Stimulated activated CD4-positive, alpha-beta T cell treated with anti-CD3 and anti-CD28 coated beads, Interleukin-4, amount 100 ng/mL, for 1 hour (primary cell): ENCODE measurements at regions not wholly inside any gene's neighbourhood (a gene's known extent, or its start where the extent isn't known, plus 50 kb on each side); places are given as distances from the start of the nearest gene placed in this dataset.

ENCODE experiments used
- DNase-seq: peaks from one replicate; pipeline ENCODE4 v3.0.0-alpha.2; 2020

DNA sequence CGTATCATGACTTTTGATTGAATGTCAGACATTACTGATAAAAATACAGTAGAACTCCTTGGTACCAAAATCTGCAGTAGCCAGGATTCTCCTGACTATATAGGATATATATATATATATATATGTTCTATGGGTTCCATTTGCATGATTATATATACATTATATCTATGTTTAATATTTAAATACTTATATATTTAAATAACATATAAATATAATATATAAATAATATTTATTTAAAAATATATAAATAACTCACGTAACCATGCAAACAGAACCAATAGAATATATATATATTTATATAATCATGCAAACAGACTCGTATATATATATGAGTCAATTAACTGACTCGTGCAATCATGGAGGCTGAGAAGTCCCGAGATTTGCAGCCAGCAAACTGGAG is 278.8 kb upstream of the PLXNA2 start:
- DNase-seq: no peak

DNA sequence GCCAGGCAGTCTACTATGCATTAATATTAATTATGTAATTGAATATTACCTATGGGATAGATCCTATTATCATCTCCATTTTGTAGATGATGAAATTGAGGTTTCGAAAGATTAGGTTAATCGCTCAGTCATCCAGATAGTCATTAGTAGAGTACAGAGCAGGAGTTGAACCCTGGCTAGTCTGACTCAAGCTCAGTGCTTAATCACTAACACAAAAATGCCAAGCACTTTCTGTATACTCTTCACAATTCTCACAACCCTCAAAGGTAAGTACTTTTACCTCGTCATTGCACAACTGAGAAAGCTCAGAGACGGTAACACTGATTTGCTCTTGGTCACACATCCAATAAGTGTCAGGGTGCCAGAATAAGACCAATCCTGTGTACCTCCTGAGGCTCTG is 280.2 kb upstream of the PLXNA2 start:
- no peak for DNase-seq

DNA sequence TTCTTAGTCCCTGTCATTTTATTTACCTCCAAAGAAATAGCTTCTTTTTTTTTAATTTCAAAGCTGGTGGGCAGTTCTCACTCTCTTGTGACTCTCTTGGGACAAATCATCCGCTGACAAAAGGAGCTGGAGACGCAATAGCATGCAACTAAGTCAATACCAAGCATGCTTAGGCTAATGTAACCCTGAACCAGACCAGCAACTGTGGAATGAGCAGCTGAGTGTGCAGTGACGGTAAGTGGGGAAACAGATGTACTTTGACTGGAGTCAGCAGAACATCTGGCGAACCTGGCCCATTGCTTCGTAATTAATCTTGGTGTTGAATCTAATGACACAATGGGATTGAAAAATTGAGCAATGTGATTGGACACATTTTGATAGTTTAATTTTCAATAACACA is 280.7 kb upstream of the PLXNA2 start:
- no peak for DNase-seq

DNA sequence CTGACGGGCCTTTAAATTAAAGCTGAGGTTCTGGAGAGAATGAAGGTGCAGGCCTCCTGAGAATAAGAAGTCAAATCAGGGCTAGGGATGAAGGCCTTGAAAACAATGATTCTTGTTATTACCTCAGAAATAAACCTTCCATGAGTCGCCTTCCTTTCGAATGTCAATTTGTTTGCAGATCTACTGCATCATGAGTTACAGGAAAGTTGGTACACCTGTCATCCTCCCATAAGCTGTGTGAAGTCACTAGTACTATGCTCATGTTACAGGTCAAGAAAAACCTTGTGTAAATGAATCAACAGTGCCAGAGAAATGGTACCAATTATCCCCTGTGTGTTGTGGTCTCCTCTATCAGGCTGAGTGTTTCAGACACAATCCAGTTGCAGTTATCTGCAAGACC is 281.2 kb upstream of the PLXNA2 start:
- DNase-seq: no peak

DNA sequence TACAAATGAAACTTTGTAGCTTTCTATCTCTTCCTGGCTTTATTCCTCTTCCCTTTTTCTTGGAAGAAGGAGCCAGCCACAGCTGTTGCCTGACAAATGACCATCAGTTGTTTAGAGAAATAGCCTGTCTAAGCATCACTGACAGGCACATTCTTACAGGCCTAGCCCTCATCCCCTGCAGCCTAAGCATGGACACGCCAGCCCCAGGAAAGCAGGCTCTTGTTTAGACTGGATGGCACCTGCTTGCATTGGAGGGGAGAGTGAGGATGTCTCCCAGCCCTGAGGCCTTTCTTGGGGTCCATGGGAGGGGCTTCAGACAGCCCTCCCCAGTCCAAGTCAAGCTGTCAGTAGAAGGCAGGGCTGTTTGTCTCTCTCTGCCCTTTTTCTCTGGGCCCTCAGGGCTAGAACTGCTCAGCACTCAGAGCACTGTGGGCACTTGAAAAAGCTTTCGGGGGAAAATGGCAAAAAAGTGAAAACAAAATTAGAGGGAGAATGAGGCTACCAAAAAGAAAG is 282.5 kb upstream of the PLXNA2 start:
- no peak for DNase-seq

DNA sequence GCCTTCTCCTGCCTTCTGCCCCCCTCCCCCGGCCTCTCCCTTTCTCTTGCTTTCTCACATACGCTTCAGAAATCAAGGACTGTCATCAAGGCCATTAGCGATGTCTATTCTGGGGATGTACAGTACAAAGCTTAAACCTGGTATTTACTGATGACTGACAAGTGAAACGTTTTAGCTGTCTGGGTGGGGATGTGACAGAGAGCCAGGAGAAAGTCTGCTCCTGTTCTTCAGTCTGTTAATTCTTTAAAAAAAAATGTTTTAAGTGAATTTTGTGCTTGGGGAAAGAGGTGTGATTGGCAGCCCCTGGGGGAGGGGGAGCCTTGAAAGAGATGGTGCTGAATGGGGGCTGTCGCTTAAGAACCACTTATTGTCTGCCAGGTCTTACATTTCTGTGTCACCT is 283.0 kb upstream of the PLXNA2 start:
- DNase-seq: no peak

DNA sequence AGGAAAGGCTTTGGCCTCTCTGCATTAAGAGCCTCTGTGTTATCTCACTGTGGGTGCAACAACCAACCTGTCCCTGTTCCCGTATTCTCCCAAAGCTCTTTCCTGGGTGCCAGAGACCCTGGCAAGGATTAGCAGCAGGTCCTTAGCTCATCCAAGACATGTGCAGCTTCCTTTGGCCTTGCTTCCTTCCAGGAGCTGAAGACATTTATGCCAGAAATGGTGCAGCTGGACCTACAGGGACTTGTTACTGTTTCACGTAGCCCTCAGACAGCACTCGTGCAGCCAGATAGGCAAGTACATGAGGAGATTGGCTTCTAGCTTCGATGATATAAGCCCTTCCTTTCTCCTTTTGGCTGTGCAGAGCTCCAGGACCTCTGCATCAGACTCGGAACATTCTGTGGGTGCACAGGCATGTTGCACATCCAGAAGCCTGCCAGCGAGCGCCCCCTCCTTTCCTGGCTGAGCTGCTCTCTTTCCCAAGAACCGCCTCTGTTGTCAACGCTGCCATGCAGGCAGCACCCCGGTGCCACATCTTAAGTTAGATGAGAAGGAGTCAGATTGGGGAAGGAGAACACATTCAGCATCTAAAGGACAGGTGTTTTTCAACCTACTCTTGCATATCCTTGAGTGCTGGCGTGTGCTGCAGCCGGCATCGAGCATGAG is 284.5 kb upstream of the PLXNA2 start:
- no peak for DNase-seq

DNA sequence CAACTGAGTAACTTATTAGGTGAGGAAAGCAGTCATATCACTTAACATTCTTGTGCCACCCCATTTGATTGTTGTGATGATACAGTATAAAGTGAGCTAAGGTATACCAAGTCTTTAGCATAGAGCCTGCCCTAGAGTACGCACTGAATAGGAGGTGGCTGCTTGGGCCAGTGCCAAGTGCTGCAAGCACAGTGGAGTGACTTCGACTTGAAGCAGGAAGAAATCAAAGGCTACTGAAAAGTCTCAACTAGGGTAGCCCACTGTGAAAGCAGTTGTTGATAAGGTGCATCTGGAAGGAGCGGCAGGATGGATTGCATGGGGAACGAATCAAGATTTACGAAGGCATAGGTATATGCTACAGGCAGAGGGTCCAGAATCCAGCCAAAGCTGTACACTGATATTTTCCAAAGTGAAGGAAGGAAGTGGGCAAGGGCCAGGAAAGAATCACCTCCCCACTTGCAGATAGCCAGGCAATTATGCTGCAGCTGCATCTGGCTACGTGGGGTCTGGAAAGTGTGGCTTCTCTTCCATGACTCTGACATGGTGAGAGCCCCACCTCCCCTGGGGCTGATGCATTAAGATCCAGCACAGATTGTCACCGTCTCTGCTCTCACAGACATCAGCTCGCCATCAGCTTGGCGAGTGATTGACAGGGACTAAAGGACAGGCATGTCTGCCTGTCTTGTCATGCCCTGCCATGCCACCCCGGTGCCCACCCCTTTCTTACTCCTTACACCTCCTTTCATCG is 287.0 kb upstream of the PLXNA2 start:
- no peak for DNase-seq

DNA sequence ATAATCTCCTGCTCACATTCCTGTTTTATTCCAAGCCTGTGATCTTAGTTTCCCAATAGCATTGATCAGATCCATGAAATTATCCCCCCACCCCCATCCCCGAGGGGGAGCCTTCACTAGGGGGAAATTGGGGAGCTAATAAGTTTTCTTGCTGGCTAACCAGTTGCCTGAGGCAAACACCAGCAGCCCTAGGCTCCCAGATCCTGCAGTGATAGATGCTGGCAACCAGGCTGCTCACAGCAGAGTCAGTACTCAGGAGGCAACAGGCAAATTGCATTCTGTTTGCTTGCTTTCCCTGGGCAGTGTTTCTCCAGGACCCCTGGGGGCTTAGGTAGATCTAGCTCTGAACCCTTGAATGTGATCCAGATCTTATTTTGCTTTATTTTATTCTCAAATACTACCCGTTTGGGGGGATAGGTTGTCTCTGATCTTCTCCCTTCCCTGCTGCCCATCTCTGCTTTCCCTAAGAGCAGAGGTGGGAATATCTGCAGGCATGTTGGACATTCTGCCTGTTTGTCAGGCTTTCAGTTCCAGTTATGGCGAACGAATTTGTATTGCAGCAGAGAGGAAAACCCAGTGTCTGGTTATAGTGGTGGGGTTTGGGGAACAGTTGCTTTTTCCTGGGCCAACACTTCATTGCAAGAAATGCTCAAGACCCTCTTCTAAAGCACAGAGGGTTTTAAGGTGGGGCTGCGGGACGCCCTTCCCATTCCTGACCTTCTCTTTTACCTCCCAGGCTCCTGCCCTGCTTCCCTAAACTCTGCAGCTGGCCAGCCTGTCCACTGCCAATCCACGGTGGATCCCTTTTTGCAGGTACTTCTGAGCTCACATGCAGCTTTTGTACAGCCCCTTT is 289.8 kb upstream of the PLXNA2 start:
- DNase-seq: no peak

DNA sequence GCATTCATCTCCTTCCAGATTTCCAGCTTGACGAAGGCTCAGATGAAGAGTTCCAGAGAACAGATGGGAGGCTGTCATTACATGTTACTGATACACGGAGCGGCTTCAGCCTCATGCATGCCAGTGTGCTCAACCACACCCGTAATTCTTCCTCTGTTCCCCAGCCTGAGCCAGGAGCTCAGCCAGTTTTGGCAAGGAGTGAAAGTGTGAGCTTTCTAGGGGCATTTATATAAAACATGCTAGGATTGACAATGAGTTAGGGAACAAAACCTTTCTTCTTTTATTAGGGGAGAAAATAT is 290.4 kb upstream of the PLXNA2 start:
- no peak for DNase-seq

DNA sequence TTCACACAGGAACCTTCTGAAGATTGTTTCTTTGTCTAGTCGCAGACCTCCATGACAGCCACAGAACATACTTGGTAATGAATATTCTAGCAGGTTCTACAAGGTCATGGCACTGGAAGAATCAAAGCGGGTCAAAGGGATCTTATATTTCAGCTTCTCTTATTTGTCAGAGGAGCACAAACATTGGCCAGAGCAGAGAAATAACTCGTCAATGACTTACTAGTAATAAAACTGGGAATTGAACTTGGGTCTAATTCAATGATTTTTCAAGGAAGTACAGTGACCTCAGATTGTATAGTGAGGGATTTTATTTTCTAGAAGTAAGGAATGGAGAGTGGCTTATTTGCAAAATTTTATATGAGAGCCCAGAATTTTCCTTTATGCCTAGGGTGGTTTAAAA is 290.8 kb upstream of the PLXNA2 start:
- no peak for DNase-seq

DNA sequence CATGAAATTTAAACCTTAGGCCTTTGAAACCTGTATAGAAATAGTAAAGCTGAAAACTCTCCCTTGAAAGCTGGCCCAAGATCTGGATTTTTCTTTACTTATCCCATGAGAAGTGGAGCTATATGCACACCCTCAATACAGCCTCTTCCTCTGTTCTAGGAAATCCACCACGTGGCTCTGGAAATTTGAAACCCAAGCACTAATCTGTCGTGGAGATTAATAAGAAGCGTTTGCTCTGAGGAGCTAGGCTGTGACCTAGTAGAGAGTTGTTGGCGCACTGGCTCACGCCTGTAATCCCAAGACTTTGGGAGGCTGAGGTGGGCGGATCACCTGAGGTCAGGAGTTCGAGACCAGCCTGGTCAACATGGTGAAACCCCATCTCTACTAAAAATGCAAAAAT is 291.3 kb upstream of the PLXNA2 start:
- DNase-seq: no peak

DNA sequence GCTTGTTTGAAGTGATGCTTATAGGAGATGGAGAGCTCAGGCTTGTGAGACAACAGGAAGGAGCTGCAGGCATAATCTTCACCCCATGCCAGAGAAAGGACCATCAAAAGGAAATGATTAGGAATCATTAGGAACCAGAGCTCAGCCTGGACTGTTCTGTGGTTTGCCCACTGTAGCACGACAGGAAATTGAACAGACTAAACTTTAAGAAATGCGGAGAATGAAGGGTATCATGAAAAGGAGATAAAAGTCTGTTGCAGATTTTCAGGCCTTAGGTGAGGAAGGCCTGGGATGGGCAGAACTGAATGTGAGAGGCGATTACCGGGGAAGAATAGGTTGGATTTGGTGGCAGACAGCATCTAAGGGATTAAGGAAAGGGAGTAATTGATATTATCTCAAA is 292.0 kb upstream of the PLXNA2 start:
- no peak for DNase-seq

DNA sequence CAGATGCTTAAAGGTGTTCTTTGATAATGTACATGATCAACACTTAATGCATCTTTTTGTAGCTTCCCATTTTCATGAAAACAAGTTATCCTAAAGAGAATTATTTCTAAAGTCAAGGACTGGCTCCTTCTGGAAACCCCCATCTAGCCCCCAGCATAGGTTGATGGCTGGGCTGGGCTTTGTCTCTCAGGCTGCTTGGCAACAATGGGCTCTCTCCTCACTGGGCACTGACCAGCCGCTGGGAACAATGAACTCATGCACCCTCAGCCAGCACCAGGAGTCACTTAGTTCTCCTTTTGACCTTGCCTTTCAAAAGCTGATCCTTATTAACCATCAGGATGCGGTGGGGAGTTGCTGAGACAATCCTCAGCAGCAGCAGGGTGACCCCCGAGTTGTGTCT is 293.0 kb upstream of the PLXNA2 start:
- no peak for DNase-seq

DNA sequence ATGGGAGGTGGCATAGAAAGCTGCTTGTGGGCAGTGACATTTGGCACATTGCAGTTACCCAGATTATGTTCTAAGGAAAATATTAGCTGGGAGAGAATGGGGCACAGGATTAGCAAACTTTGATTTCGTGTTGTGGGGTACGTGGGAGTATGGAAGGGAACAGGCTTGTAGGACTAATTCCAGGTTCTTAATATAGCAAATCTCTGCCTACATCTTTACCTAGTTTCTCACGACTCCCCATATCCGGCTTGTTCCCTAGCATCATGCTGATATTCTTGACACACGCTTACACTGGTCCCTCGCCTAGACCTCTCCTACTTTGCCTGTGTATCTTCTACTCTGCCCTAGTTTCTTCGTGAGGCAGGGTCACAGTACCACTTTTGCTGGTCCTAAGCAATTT is 293.9 kb upstream of the PLXNA2 start:
- no peak for DNase-seq

DNA sequence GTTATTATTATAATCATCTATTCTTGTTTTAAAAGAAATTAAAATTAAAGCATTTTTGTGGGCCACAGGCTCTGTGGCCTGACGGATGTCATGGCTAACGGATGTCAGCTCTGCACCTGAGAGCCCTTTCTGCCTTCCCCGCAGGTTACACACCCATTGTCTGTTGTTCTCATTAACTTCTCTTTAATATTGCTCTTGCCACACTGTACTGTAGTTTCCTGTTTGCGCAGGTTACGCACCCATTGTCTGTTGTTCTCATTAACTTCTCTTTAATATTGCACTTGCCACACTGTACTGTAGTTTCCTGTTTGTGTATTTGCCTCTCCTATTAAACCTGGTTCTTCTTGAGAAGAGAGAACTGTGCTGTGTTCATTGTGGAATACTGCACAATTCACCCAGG is 294.4 kb upstream of the PLXNA2 start:
- no peak for DNase-seq

DNA sequence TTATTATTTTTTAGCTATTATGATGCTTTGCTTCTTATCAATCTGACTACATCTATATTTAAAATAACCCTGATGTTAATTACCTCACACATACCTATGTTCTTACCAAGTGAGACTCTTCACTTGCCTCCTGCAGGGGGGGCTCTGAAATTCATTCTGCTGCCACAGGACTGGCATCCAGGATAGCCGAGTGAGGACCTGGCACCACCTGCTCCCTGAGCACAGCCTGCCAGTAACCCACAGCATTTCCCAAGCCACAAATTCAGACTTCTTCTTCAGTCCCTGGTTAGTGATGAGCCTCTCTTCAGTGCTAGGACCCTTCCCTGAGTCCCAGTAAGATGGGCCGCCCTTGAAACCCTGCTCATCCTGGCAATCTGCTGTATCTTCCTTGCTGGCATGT is 296.5 kb upstream of the PLXNA2 start:
- no peak for DNase-seq

DNA sequence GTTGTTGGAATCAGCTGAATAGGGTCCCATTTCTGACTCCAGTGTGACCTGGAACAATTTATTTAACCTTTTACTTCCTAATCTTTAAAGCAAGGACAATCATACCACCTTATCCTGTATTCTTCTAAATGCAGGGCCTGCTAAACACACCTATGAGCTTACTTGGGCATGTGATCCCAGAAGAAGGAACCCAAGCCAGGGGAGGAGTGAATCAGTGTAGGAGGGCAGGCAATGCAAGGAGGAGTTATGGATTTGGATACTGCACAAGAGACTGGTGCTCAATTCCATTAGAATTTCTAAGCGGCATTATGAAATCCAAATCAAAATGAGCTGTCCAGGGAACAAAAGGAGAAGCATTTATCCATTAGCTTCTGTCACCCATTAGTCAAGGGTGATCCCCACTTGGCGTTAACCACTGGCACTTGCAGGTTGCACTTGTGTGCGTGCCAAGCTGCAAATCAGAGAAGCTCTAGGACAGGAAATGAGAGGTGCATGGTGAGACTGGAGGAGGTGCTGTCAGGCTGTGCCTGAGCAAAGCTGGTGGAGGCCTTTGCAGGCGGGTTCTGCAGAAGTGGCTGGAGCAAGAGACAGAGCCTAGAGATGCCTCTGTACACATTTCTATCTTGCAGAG is 297.2 kb upstream of the PLXNA2 start:
- no peak for DNase-seq

DNA sequence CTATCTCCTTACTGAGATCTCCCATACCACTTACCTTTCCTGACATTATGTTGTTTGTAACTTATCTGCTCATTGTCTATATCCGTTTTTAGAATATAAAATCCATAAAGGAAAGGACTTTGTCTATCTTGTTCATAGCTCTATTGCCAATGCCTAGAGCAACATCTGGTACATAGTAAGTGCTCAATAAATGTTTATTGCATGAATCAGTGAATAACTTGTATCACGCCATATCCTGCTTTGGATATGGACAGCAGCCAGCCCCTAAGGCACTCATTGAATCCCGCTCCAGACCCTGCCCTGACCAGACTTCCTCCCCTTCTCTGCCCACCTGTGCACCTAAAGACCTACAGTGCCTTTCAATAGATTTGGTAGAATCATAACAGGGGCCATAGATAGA is 298.1 kb upstream of the PLXNA2 start:
- no peak for DNase-seq

DNA sequence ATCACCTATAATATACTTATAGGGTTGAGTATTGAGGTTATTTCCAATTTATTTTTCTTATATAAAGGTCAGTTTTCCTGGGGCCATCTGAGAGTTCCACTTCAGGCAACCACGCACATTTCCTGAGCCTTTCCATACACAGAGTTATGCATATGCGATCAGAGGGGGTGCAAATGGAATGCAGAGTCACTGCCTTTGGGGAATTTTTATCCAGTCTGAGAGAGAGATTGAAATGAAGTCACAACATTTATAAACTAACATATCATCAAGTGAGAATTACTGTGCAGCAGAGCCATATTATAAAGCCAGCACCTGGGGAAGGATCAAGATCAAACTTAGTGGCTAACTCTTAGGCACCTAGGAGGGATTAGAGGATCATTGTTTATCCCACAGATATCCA is 299.9 kb upstream of the PLXNA2 start:
- no peak for DNase-seq

DNA sequence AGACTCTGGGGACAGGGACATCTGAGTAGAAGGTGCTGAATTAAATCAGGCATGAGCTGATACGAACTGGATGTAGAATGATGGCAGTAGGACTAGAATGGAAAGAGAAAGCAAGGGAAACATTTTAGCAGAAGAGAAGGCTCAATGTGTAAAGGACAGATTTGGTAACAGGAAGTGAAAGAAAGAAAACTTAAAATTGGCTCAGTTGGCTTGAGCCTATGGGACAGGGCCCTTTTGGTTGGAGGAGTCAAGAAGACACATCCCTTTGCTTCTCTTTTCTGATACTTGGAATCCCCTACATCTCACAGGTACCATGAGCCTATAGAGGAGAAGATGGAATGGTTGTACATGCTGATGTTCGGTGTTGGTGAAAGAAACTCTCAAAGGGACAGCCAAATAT is 300.6 kb upstream of the PLXNA2 start:
- no peak for DNase-seq

DNA sequence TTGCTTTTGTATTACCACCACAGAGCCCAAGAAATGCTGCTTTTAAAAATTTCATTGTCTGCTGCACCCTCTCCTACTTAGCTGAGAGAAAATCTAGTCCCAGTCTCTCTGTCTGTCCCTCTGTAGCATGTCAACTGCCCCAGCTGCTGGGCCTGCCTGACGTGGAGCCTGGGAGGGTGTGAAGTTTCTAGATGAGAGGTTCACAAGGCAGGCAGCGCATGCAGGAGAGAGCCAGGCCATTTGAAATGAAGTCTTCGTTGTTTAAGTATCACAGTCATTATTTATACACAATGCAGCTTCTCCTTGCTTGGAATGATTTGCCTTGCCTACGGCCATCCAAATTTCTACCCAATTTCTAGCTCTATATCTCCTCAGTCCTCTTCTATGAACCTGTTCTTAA is 306.8 kb upstream of the PLXNA2 start:
- no peak for DNase-seq

DNA sequence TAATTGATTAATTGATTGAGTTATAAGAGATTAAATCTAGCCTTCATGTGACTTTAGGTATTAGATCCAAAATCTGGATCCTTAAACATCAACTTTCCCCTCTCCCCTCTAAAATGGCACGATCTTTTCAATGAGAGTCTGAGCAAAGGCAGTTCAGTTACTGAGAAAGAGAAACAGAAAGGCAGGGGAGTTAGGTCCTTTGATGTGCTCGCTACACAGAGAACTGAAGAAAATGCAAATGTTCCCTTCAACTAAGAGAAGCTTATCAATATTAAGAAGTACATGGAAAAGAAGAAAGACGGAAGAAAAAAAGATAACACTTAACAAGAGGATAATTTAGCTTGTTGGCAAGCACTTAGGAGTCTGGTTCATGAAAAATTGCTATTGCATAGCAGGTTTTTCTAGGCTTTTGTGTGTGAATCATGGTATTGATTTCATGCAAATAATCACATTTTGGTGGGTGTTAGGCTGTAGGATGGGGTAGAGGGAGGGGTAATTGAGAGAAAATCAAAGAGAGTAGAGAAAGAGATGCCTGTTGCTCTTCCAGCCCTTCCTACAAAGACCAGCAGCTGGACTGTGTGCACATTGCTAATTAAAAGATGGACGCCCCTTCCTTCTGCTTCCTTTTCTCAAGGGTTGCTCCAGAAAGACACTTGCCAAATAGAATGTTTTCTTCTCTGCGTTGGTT is 307.6 kb upstream of the PLXNA2 start:
- DNase-seq: no peak
